ENCODE measurements at regions not wholly inside any gene's neighbourhood (a gene's known extent, or its start where the extent isn't known, plus 50 kb on each side); places are given as distances from the start of the nearest gene placed in this dataset.

- TF ChIP-seq ZNF274 (IDR thresholded peaks at IDR 0.05; ENCODE audit: low read depth, low read length): no peak
- no peak overlapping the region for H3K4me3 ChIP-seq (ENCODE audit: low read length)
These were observed 458.4 kb downstream of the TBC1D4 start for GRCh38 chr13:75023609-75024008.

- no peak for TF ChIP-seq ZNF274 (IDR thresholded peaks at IDR 0.05; ENCODE audit: low read depth, low read length)
- no peak overlapping the region for H3K4me3 ChIP-seq (ENCODE audit: low read length)
These were observed 460.8 kb downstream of the TBC1D4 start for GRCh38 chr13:75021151-75021550.

GRCh38 chr13:75016225-75016624, 465.7 kb downstream of the TBC1D4 start:
- no peak for TF ChIP-seq ZNF274 (IDR thresholded peaks at IDR 0.05; ENCODE audit: low read depth, low read length)
- no peak overlapping the region for H3K4me3 ChIP-seq (ENCODE audit: low read length)

GRCh38 chr13:75013818-75014217, 468.2 kb downstream of the TBC1D4 start:
- no peak for TF ChIP-seq ZNF274 (IDR thresholded peaks at IDR 0.05; ENCODE audit: low read depth, low read length)
- H3K4me3 ChIP-seq (ENCODE audit: low read length): no peak overlapping the region

- TF ChIP-seq ZNF274 (IDR thresholded peaks at IDR 0.05; ENCODE audit: low read depth, low read length): no peak
These were observed 471.0 kb downstream of the TBC1D4 start for GRCh38 chr13:75010941-75011340.

GRCh38 chr13:75008926-75009325, 473.0 kb downstream of the TBC1D4 start:
- no peak overlapping the region for H3K4me3 ChIP-seq (ENCODE audit: low read length)
- TF ChIP-seq ZNF274 (IDR thresholded peaks at IDR 0.05; ENCODE audit: low read depth, low read length): no peak

More at GRCh38 chr13:75010941-75011340, 471.0 kb downstream of the TBC1D4 start:
- H3K4me3 ChIP-seq (ENCODE audit: low read length): no peak overlapping the region

- no peak overlapping the region for H3K4me3 ChIP-seq (ENCODE audit: low read length)
- no peak for TF ChIP-seq ZNF274 (IDR thresholded peaks at IDR 0.05; ENCODE audit: low read depth, low read length)
These were observed 491.0 kb downstream of the TBC1D4 start for GRCh38 chr13:74990992-74991391.

GRCh38 chr13:74987124-74987690, 494.8 kb downstream of the TBC1D4 start:
- TF ChIP-seq ZNF274 (IDR thresholded peaks at IDR 0.05; ENCODE audit: low read depth, low read length): no peak
- no peak overlapping the region for H3K4me3 ChIP-seq (ENCODE audit: low read length)

- no peak overlapping the region for H3K4me3 ChIP-seq (ENCODE audit: low read length)
- TF ChIP-seq ZNF274 (IDR thresholded peaks at IDR 0.05; ENCODE audit: low read depth, low read length): no peak
These were observed 495.4 kb downstream of the TBC1D4 start for GRCh38 chr13:74986609-74987008.

GRCh38 chr13:74979703-74980102, 502.3 kb downstream of the TBC1D4 start:
- H3K4me3 ChIP-seq (ENCODE audit: low read length): no peak overlapping the region
- TF ChIP-seq ZNF274 (IDR thresholded peaks at IDR 0.05; ENCODE audit: low read depth, low read length): no peak

GRCh38 chr13:74978591-74978990, 503.4 kb downstream of the TBC1D4 start:
- TF ChIP-seq ZNF274 (IDR thresholded peaks at IDR 0.05; ENCODE audit: low read depth, low read length): no peak
- no peak overlapping the region for H3K4me3 ChIP-seq (ENCODE audit: low read length)

GRCh38 chr13:74977498-74977897, 504.5 kb downstream of the TBC1D4 start:
- H3K4me3 ChIP-seq (ENCODE audit: low read length): no peak overlapping the region
- no peak for TF ChIP-seq ZNF274 (IDR thresholded peaks at IDR 0.05; ENCODE audit: low read depth, low read length)

GRCh38 chr13:74975111-74975510, 506.9 kb downstream of the TBC1D4 start:
- TF ChIP-seq ZNF274 (IDR thresholded peaks at IDR 0.05; ENCODE audit: low read depth, low read length): no peak
- H3K4me3 ChIP-seq (ENCODE audit: low read length): no peak overlapping the region

GRCh38 chr13:74973935-74974879, 507.8 kb downstream of the TBC1D4 start:
- TF ChIP-seq ZNF274 (IDR thresholded peaks at IDR 0.05; ENCODE audit: low read depth, low read length): no peak
- H3K4me3 ChIP-seq (ENCODE audit: low read length): no peak overlapping the region

GRCh38 chr13:74969419-74969818, 512.5 kb downstream of the TBC1D4 start:
- no peak overlapping the region for H3K4me3 ChIP-seq (ENCODE audit: low read length)
- TF ChIP-seq ZNF274 (IDR thresholded peaks at IDR 0.05; ENCODE audit: low read depth, low read length): no peak
